ENCODE measurements at regions not wholly inside any gene's neighbourhood (a gene's known extent, or its start where the extent isn't known, plus 50 kb on each side); places are given as distances from the start of the nearest gene placed in this dataset.
"Not testable (repeated sequence)": the region's sequence is repeated elsewhere in the genome, so short reads cannot be mapped to it uniquely, and the experiment has no call there.

- DNase-seq = no peak
Measured at GRCh38 chr6:68139130-68139529, 496.0 kb upstream of the ADGRB3 start.

- no peak for DNase-seq
Measured at GRCh38 chr6:68134796-68135195, 500.3 kb upstream of the ADGRB3 start.

GRCh38 chr6:68128211-68128610 is 506.9 kb upstream of the ADGRB3 start:
- DNase-seq = no peak

- DNase-seq = no peak
Measured at GRCh38 chr6:68127074-68127473, 508.0 kb upstream of the ADGRB3 start.

GRCh38 chr6:68126089-68126749 is 508.9 kb upstream of the ADGRB3 start:
- no peak for DNase-seq

- DNase-seq = not testable (repeated sequence)
Measured at GRCh38 chr6:68122975-68123374, 512.1 kb upstream of the ADGRB3 start.

- DNase-seq = no peak
Measured at GRCh38 chr6:68122032-68122431, 513.0 kb upstream of the ADGRB3 start.

- not testable (repeated sequence) for DNase-seq
Measured at GRCh38 chr6:68120954-68121353, 514.1 kb upstream of the ADGRB3 start.

- DNase-seq = no peak
Measured at GRCh38 chr6:68114463-68115047, 520.5 kb upstream of the ADGRB3 start.

GRCh38 chr6:68108233-68108835 is 526.7 kb upstream of the ADGRB3 start:
- DNase-seq = no peak

GRCh38 chr6:68094070-68094469 is 541.0 kb upstream of the ADGRB3 start:
- DNase-seq = no peak

- peak; percentile 2 for DNase-seq
Measured at GRCh38 chr6:68087399-68088133, 547.5 kb upstream of the ADGRB3 start.

GRCh38 chr6:68086199-68086598 is 548.9 kb upstream of the ADGRB3 start:
- no peak for DNase-seq

GRCh38 chr6:68085599-68085998 is 549.5 kb upstream of the ADGRB3 start:
- DNase-seq = not testable (repeated sequence)

- no peak for DNase-seq
Measured at GRCh38 chr6:68082086-68082485, 553.0 kb upstream of the ADGRB3 start.

GRCh38 chr6:68080074-68080473 is 555.0 kb upstream of the ADGRB3 start:
- no peak for DNase-seq

- DNase-seq = no peak
Measured at GRCh38 chr6:68077661-68078060, 557.4 kb upstream of the ADGRB3 start.

- no peak for DNase-seq
Measured at GRCh38 chr6:68071740-68072139, 563.3 kb upstream of the ADGRB3 start.

- no peak for DNase-seq
Measured at GRCh38 chr6:68069921-68070710, 565.0 kb upstream of the ADGRB3 start.

- no peak for DNase-seq
Measured at GRCh38 chr6:68059899-68060298, 575.2 kb upstream of the ADGRB3 start.

GRCh38 chr6:68059261-68059660 is 575.8 kb upstream of the ADGRB3 start:
- no peak for DNase-seq

- not testable (repeated sequence) for DNase-seq
Measured at GRCh38 chr6:68056596-68056995, 578.5 kb upstream of the ADGRB3 start.

GRCh38 chr6:68054756-68055155 is 580.3 kb upstream of the ADGRB3 start:
- no peak for DNase-seq

All from CD4-positive, alpha-beta T cell treated with Interleukin-12 subunit alpha and Interleukin-12 subunit beta, for 1 hour (primary cell).